ENCODE measurements at regions not wholly inside any gene's neighbourhood (a gene's known extent, or its start where the extent isn't known, plus 50 kb on each side); places are given as distances from the start of the nearest gene placed in this dataset.

GRCh38 chr22:48643066-48643731 is 1184.5 kb downstream of the BRD1 start:
- TF ChIP-seq CTCF (tag by site-specific recombination; IDR thresholded peaks at IDR 0.05) (no peak), ZNF10 (tag by site-specific recombination; IDR thresholded peaks at IDR 0.05) (no peak)
